AML-193 (cell line): ENCODE measurements at regions not wholly inside any gene's neighbourhood (a gene's known extent, or its start where the extent isn't known, plus 50 kb on each side); places are given as distances from the start of the nearest gene placed in this dataset.

Experiments
- DNase-seq, 2 experiments: peaks; one replicate each; lab custom pipeline; 2025; lab: John Stamatoyannopoulos, UW

DNA sequence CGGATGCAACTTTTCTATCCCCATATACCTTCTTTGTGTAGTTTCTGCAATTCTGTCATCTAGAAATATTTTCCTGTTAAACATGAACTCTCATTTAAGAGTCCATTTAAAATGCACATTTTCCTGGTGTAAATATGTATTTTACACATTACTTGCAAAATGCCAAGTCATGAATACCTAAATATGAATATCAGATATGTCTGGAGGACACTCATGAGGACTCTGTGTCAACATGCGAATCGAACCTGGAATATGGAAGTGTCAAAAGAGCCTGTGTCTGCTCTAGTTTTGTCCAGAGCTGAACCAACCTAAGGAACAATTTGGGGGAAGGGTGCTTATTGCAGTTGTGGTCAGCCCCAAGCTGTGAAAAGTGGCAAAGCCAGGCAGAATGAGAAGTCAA lies 163.7 kb upstream of the CELF2 start:
- no peak for DNase-seq

DNA sequence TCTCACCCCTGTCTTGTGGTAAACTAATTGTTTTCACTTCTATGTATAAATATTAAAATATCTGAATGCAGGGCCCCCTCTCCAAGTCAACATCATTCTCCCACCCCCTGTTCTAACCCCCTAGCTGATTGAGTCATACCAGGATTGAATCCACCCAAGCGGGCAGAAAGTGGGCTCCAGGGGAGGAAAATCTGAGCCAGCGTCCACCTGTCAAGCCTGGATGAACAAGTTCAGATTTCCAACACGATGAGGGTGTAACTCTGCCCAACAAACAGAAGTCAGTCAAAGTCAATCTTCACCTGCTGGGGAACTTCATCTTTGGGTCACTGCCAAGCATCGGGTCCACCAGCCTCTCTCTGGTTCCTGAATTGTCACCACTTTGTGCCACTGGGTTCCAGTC lies 162.9 kb upstream of the CELF2 start:
- no peak for DNase-seq

DNA sequence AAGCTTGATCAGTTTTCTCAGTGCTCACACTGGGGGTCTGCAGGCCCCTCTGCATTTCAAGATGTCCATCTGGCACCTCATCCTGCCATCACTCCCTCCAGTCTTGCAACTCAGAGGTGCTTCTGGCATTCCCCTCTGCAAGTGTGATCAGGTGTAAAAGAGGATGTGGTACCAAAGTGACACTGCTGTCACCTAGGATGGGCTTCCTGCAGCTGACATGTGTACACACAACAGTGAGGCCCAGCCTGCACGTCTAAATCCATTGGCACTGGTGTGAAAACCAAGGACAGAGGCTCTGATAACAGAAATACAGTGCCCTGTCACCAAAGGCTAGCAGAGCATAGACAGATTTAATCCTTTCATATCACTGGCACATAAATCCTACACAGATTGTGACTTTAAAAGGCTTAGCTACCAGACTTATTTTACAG lies 162.5 kb upstream of the CELF2 start:
- no peak for DNase-seq

DNA sequence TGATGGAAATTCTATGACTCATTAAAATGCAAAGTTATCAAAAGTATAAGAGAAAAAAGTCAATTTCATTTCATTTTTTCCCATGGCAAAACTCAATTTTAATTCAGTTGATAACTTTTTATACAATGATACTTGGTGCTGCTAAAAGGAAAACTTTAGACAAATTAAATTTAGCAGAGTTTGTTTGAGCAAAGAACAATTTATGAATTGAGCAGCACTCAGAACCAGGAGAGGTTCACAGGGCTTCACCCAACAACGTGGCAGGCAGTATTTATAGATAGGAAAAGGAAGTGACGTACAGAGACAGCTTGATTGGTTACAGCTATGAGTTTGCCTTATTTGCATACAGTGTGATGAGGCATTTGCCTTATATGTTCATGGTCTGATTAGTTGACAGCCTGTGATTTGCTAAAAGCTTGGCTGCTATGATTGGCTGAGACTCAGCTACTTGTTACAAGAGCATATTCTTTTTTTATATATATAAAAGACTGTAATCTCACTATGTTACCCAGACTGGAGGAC lies 157.2 kb upstream of the CELF2 start:
- no peak for DNase-seq

DNA sequence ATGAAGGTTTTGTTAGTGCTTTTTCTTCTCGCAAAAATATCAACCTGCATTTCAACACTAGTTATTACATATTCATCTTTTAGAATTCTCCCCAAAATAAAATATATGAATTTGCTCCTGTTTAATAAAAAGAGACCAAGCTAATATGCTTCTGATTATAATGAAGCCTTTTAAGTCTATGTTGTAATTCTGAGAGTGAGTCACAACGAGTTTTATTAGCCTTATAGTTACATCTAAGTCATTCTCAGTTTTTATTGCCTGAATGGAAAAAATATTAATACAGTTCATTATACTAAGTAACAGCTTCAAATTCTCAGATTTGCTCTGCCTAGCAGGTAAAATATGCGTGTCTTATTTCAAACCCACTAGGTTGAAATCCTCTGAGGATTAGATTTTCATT lies 152.4 kb upstream of the CELF2 start:
- DNase-seq, result no peak

DNA sequence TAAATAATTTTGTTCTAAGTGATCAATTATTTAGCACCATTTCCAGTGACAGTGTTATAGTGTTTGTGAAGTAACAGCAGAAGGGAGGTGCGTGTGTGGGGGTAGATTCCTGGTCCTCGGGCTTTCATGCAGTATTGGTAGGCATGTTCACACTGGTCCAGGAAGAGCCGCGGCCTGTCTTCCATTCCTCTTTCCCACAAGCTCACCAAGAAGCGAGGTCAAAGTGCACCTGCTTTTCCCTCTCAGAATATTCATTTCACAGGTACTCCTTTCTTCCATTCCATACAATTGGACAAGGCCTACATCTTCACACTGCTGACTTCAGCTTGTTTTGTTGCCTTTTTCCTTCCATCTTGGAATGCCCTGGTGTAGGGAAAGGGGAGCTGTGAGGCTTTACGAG lies 151.8 kb upstream of the CELF2 start:
- DNase-seq, result no peak

DNA sequence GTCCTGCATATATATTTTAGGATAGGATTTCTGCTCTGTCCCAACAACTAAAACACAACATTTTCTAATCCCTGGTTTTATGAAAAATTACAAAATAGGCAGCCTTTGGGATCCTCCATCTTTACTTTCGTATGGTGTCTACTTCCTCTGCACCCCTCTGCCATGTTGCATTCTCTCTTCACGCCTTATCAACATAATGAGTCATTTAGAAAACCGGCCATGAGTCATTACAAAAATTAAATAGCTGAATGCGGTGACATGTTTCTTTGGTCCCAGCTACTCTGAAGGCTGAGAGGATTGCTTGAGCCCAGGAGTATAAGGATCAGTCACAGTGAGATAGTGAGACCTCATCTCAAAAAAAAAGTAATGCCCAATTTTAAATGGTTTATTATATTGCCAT lies 148.1 kb upstream of the CELF2 start:
- no peak for DNase-seq

DNA sequence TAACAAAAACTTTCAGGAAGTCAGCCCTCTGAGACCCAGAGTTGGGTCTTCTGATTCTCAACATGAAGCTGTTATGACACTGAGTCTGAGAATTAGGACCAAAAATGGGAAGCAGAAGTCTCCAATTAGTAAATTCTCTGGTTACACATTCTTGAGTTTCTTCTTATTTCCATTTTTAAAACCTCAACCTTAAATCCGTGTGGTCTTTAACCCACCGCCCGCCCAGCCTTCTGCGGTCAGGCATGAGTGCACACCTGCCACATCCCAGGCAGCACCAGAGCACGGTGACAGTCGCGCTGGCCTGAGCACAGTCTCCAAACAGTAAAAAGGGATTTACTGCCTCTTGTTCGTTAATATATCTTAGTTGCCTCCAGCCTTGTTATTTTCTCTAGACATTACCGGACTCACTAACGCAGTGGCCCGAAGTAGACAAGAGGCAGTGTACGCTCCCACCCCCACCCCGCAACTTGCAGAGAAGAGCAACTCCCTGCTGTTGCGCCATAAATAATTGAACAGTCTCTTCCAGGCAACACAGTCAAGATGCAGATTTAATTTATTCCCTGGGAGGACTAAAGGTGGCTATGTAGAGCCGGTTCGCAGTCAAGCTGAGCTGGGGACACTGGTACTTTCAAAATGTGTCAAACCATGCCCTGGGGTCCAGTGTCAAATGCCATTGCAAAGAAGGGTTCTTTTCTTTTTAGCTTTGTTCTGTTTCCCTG lies 147.0 kb upstream of the CELF2 start:
- no peak for DNase-seq

DNA sequence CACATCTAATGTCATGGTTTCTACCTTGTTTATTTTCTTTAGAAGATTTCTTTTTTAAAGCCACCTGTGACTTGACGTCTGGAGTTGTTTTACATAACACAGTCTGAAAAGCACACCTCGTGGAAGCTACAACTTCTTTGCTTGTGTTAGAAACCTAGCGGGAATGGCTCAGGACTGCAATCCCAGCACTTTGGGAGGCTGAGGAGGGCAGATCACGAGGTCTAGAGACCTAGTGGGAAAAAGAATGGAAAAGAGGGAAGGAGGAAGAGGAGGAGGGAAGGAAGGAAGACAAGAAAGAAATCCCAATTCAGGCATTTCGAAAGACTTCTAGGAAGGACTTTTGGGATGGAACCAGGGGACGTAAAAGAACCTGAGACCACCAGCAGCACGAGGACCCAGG lies 146.3 kb upstream of the CELF2 start:
- no peak for DNase-seq

DNA sequence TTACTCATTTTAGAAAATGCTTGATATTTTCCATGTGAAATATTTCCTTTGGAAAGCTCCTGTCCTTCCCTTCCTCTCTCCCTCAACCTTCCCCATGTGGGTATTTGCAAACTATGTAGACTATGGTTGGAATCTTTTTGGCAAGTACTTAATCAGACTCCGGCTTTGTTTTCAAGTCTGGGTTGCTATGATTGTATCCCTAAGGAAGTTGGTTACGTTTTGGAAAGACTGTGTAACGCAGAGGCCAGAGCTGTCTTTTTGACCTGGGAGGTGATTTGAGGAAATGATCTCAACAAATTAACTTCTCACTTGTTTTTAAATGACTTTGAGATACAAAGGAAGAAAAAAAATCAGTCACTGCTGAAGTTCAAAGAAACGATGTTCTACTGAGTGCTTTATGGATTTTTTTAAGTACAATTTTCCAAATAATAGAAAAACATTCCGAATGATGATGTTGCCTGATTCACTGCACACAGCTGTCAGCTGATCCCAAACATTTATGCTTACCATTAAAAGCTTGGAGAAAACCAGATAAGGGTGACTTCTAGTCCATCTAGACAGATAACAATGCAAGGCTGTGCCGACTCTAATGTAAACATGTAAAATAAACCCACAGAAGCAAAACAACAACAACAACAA lies 145.5 kb upstream of the CELF2 start:
- no peak for DNase-seq

DNA sequence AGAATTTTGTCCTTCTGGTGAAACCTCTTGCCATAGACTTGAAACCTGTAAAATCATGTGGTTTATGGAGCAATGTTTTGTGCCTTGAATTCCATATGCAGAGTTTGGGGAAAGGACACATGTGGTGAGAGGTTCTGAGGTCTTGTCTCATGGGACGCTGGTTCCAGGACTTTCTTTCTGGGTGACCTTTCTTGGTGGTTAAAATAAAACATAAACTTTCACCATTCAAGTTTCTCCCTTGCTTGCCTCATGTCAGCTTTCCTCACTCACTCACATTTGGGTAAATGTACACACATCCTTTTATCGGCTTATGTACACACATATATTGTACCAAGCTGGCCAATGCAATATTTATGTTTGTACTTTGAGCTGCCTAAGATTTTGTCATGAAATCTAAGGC lies 144.9 kb upstream of the CELF2 start:
- DNase-seq, result no peak

DNA sequence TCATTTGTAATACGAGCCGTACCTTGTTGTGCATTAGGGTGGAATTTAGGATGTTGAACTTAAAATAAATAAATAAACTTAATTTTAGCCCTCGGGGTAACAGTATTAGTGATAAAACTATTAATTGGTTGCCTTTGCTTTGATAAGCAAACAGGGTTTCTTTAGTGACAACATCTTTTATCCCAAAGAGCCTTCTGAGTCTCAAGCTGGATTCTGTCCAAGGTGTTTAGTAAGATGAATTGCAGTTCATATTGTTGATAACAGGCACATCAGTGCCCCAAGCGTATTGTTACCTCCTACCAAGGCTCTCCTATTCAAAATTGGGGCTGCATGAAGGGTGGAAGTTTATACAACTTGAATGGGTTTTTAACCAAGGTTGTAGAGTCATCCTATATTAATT lies 144.4 kb upstream of the CELF2 start:
- DNase-seq, result no peak

DNA sequence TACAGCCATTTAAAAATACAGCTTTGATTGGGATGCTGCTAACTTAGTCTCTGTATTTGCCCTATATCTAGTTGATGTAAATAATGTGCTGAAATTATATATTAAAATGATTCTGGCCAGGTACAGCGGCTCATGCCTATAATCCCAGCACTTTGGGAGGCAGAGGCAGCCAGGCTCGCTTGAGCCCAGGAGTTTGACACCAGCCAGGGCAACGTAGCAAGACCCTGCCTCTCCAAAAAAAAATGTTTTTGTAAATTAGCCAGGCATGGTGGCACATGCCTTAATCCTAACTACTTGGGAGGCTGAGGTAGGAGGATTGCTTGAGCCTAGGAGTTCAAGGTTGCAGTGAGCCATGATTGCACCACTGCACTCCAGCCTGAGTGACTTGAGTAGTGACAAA lies 143.8 kb upstream of the CELF2 start:
- no peak for DNase-seq

DNA sequence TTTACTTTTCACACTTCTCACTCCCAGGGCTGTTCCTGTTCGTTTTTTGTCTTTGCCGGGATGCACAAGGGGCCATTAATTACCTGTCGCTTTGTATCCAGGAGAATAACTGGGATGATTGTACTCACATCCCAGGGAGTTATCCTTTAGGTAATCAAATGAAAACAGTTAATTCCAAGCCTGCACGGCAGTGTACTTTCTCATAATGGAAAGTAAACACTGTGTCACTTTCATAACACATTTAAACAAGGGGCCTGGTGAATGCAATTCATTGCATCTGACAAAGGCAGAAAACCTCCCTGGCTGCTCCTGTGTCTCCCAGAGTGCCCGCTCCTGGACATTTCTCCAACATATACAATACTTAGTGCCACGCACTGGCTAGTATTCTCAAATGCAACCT lies 138.7 kb upstream of the CELF2 start:
- no peak for DNase-seq

DNA sequence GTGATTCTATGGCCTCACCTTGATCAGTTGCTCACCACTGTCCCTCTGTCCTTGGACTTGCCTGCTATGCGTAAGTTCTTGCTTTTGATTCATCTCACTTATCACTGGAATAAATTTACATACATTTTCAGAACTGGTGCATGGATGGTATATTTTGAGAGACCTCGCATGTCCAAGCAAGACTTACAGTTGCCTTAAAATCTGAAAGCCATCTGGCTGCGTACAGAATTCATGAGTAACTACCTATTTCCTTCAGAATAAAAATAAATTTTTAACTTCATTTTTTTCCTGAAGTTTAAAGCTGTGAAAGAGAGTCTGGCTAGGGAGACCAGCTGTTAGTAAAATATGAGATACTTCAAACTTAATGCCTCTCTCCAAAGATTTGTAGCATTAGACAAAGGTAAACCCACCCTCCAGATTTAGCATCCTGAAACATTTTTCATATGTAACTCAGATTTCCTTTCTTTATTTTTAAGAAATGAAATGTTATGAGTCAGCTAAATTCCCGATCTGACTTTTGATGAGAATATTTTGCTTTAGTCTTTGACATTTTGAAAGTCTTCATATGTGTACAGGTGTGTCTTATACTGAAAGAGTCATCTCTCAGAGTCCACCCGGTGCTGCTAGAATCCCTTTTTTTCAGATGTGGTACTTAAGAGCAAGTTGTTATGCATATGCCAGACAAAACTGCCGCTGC lies 136.4 kb upstream of the CELF2 start:
- no peak for DNase-seq

DNA sequence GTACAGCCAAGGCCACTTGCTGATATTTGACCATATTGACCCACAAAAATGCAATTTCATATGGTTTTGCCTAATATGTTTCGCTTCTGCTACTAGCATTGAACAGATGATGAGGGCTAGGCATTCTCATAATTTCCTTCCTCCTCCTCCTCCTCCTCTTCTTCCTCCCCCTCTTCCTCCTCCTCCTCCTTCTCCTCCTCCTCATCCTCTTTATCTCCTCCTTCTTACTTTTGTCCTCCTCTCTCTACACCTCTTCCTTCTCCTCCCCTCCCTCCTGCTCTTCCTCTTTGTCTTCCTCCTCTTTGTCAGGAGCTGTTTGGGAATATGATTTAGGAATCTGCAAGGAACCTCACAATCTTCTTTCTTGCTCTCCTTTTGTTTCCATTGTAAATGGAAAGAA lies 133.9 kb upstream of the CELF2 start:
- DNase-seq, result no peak

DNA sequence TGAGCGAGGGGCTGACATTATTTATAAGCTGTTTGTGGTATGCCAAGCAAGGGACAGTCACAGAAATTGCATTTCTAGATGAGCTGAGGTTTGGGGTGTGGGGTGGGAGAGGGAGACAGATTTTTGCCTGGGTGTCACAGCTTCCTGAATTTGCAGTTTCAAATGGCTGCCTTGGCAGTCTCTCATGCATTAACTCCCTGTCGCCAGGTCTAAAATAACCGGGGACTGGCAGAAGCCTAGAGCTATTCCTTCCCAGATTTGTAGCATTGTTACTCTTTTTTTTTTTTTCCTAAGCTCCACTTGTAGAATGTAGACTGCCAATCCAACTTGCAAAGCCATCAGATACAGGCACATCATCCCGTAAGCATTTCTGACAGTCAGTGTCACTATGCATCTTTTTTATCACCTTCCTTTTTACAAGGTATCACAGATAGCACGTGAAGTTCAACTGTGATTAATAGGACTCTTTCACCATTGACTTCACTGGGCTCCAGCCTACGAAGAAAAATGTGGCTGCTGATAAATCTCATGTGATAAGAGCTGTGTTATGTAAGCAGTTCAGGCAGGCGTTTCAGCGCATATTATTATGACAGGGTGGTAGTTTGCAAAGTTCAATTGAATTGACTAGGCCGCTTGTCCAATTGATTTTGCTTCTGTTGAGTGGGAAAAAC lies 130.7 kb upstream of the CELF2 start:
- no peak for DNase-seq

DNA sequence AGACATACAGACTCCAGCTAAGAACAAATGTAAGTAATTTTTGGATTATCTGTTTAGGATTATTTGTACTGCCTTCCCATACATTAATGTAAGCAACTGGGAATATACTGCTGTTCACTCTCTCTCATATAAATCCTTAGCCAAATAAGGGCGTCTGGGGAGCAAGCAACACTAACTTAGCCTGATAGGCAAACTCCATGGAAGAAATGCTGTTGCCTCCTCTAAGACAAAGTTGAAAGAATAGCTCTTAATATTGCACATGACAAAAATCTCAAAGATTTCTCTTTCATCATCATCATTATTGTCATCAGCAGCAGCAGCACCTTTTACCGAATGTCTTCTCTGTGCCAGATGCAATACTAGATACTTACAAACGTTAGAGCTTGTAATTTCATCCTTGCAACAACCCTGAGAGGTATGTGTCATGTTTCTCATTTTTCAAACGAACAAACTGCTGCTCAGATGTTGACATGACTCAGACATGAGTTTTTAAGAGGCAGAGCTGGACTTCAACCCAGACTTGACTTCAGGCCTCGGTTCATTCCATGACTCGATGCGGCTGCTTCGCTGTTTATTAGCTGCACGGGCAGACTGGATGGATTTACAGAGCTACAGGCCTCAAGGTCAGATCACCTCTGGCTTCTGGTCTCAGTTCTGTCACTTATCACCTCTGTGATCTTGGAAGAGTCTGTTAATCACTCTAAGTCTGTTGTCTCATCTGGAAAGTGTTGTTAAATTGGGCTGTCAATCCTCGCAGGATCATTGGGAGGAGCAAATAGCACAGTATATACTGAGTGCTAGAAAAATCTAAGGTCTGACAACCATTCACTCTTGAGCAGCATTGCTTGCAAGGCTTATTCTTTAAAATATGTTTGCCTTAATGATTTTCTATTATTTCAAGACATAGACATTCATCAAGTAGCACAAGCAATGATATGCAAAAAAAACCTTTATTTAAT lies 126.3 kb upstream of the CELF2 start:
- no peak for DNase-seq

DNA sequence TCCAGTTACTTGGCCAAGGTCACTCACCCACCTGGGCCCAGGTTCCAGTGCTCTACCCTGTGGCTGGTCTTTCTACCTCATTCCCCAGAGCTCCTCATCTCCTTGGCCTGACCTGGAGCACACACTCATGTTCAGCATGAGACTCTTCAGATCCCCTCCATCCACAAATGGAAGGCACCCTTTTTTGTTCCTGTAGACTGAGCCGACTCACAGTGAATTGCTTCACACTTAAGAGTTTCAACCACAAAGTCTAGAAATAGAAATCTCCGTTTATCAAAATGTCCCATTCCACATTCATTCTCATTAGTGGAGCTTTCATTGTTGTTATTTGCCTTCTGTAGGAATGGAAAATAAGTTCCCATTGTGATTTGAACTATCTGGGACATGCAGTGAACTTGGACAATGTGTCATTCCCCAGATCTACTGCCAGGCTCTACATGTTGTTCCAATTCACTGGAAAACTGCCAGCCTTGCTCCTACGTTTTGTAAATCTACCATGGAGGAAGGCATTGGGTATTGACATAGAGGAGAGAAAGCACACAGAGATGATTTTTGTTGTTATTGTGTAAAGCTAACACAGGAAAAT lies 125.3 kb upstream of the CELF2 start:
- no peak for DNase-seq

DNA sequence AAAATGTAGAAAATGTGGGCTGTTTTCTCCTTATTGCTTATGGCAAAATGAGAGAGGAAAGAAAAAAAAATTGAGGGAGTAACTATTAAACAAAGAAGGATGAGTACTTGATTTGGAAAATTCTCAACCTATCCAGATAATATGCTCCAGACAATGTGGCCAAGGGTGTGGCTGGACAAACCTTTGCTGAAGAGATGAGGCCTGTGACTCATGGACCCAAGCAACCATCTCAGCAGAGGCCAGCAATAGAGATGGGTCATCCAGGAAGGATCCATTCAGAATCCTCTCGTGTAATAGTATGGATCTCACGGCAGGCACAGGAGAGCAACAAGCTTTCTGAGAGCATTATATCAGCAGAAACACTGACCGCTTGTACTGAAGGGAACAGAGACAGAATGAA lies 120.3 kb upstream of the CELF2 start:
- DNase-seq, result no peak

DNA sequence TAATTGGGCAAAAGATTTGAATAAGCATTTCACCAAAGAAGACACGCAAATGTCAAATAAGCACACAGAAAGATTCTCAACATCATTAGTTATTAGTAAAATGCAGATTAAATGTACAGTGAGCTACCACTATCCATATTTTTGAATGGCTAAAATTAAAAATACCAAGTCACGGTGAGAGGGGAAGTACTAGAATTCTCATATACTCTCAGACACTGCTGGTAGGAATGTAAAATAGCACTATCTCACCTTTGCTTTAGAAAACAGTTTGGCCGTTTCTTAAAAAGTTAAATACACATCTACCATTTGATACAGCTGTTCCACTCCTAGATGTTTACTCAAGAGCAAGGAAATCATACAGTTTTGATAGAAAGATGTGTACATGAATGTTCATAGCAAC lies 115.8 kb upstream of the CELF2 start:
- no peak for DNase-seq
